GM21447 (cell line): ENCODE measurements at regions not wholly inside any gene's neighbourhood (a gene's known extent, or its start where the extent isn't known, plus 50 kb on each side); places are given as distances from the start of the nearest gene placed in this dataset.

Source experiments
- ATAC-seq: cut with Tn5 transposase; IDR thresholded peaks from one replicate; pipeline ENCODE4 v1.9.1; 2021; ENCODE audit not compliant: unreplicated experiment

DNA sequence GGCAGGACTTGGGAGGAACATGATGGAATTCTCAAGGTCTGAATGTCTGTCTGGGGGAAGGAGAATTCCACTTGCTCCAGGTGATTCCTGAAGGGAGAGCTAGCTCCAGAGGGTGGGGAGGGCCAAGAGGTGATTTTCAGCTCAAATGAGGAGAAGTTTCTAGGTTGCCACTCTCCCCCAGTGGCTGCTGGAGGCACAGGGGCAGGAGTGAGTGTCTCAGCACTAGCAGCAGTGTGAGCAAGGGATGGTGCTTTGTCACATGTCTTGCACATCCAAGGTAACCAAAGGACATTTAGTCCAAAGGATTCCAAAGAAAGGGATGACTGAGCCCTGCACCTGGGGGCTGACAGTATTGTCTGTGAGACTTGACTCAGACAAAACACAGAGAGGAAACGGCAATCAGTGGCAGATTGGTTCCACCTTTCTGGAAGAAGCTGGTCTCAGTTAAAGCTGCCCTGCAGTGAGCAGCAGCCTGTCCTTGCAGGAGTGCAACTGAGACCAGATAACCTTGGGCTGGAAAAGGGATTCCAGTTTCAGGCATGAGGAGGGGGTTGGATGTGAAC lies 51.2 kb upstream of the PCBD1 start:
- no peak for ATAC-seq

DNA sequence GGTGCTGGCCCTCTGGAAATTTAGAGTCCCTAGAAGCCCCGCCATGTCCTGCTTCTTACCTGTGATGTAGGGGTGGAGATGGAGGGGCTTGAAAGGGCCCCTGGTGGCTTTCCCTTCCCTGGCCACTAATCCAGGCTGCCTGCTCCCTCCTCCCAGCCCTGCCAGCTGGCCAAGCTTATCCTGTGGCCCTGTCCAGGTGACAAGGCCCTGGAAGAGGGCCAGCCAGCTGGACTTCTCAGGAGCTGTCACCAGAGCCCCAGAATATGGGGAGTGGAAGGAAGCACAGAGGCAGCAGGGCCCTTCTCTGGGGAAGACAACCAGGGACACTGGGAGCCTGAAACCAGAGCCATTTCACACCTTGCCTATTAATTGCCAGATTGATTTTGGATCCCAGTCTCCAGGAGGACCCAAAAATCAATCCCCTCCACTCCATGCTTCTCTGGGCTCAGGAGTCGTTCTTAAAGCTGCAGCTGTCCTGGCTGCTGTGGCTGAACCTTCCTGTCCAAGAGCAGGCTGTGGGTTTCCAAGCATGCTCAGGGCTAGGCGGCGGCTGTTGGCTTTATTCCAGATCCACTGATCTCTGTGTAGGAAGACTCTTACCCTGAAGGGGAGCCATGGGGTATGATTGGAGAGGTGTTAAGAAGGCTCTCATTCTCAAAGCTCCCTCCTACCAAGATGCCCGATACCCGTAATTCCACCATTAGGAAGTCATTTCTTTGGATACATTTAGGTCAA lies 52.6 kb upstream of the PCBD1 start:
- no peak for ATAC-seq

GRCh38 chr10:70942125-70942524 lies 53.8 kb upstream of the PCBD1 start:
- no peak for ATAC-seq

GRCh38 chr10:70942725-70943124 lies 54.4 kb upstream of the PCBD1 start:
- ATAC-seq, result no peak

DNA sequence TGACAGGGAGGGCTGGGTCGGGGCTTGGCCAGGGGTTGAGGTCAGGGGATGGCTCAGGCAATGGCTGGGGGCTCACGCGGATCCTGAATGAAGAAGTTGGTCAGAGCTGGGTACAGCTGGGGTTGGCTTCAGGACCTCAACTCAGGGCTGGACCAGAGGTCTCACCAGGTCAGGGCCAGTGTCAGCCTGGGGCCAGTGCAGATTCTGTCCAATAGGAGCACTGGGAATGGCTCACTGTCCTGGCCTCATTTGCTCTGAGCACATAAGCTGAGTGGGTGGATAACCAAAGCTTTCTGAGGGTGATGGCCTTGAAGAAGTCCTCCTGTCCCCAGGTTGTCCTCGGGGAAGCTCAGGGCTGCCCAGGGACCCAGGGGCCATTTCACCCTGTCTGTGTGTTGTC lies 54.9 kb upstream of the PCBD1 start:
- ATAC-seq, result no peak

- no peak for ATAC-seq
Measured at GRCh38 chr10:70943841-70944466, 55.6 kb upstream of the PCBD1 start.

DNA sequence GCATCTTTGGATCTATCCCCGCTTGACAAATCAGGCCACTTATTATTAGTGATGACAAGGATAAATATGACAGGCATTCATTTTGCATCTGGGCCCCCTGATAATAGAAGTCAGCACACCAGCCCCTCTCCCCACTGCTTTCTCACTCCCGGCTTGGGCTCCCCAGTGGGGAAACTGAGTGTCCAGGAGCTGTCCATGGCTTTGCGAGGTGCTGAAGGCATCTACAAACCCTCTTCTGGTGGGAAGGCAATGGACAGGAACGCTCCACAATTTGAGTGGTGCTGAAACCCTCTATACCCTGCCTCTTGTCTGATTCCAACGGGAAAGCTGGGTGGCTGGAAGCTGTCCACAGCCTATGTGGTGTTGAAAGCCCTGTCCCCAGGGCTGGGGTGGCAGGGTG lies 61.7 kb upstream of the PCBD1 start:
- ATAC-seq, result no peak

DNA sequence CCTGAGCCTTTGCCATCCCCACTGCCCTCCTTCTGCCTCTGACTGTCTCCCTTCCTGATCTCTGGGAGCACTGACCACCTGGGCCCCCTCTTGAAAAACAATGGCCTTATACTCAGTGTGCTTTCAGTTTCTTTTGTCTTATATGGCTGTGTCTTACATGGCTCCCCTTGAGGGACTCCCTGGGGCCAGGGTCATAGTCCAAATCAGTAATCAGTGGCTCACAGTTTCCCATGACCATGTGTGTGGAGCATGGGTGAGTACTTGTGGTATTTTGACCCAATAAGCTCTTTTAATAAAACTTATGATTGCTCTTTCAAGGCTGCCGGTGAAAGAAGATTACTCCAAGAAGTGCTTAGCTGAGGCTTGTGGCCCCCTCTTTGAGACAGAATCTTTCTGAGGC lies 62.4 kb upstream of the PCBD1 start:
- ATAC-seq, result no peak

- ATAC-seq, result no peak
Measured at GRCh38 chr10:70952401-70952800, 64.0 kb upstream of the PCBD1 start.

DNA sequence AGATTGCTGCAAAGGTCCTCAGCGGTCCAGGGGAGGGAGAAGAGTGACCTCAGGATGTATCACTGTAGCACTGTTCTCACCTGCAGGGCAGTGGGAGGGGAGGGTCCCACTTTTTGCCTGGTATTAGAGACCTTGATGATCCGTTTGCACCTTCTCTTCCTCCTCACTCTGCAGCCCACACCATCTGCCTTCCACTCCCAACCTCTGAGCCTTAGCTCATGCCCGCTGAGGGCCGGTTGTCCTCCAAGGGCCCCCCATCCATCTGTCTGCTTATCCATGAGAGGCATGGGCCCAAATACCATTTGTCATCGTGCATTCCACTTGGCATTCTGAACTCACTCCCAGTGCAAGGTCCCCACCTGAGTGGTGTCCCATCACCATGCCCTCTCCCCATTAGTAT lies 64.6 kb upstream of the PCBD1 start:
- ATAC-seq, result no peak

DNA sequence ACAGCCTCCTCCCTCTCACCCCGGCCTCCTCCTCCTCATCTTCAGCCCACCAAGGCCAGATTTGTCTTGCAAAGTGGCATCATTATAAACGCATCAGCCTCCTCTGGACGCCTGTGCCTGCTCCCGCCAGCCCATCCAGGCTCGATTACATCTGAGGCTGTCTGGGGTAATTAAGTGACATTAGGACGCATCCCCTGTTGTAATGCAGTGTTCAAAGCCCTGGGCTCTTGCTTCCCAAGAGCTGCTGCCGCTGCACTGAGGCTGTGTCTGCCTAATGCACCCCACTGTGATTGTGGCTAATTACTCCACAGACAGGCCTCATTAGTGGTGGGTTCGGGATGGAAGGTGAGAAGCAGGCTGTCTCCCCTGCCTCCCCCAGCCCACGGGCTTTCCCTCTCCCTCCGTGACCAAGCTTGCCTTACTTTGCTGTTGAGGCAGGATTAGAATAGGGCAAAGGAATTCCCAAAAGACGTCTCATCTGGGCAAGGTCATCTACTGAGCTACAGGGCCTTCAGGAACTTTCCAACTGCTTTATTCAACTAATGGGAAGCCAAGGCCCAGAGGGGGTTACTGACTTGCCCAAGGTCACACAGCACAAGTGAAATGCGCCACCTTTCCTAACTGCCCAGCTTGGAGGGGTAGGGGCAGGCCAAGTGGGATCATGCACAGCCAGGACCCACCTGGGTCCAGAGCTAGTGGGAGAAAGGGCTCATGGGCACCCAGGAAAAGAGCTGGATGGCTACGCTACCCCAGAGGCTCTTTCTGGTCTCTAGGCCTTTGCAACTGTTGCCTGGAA lies 66.2 kb upstream of the PCBD1 start:
- no peak for ATAC-seq

DNA sequence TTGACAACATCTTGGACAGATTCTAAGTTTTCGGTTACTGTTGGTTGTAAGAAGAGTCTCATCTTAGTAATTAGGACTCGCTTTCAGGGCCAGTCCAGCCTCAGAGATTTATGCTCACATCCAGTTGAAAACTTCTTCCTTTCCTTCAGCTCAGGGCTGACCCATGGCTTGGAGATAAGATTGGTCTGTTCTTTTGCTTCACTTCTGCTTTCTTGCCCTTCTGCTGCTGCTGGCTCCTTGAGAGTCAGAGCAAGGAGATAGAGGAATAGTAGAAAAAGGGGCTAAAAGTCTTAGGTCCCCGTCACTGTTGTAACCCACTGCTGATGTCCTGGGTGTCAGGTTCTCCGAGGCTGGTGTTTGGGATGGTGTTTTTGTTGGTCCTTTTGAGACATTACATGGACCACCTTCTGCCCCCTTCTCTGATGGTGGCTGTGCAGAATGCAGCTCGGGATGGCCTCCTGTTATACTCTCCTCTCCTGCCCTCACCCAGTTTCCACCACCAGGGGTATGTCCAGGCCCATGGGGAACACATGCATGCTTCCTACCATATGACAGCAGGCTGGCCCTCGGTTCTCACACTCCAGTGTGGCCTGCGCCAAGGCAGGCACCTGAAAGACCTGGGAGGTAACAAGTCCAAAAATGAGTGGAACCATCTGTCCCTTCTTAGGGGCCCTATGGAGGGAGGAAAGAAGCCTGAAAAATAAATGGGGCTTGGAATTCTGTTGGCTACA lies 67.8 kb upstream of the PCBD1 start:
- no peak for ATAC-seq

DNA sequence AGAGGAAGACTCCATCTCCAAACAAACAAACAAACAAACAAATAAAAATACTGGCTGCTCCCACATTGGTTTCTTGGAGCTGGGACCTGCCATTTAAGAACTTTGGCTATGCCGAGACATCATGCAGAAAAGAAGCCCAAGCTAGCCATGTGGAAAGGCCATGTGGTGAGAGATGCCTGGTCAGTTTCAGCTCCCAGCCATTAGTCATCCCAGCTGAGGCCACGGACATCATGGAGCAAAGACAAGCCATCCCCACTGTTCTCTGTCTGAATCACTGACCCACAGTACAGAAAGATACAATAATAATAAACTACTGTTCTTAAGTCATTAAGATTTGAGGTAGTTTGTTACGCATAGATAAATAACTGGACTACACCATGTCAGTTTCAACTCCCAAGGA lies 70.0 kb upstream of the PCBD1 start:
- ATAC-seq, result no peak

DNA sequence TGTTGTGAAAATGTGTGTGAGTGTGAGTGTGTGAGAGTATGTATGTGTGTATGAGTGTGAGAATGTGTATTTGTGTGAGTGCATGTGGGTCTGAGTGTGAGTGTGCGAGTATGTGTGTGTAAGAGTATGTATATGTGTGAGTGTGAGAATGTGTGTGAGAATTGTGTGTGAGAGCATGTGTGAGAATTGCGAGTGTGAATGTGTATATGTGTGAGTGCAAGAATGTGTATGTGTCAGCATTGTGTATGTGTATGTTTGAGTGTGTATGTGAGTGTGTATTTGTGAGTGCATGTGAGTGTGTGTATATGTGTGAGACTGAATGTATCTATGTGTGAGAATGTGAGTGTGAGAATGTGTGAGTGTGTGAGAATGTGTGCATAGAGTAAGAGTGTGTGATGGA lies 72.0 kb upstream of the PCBD1 start:
- no peak for ATAC-seq

DNA sequence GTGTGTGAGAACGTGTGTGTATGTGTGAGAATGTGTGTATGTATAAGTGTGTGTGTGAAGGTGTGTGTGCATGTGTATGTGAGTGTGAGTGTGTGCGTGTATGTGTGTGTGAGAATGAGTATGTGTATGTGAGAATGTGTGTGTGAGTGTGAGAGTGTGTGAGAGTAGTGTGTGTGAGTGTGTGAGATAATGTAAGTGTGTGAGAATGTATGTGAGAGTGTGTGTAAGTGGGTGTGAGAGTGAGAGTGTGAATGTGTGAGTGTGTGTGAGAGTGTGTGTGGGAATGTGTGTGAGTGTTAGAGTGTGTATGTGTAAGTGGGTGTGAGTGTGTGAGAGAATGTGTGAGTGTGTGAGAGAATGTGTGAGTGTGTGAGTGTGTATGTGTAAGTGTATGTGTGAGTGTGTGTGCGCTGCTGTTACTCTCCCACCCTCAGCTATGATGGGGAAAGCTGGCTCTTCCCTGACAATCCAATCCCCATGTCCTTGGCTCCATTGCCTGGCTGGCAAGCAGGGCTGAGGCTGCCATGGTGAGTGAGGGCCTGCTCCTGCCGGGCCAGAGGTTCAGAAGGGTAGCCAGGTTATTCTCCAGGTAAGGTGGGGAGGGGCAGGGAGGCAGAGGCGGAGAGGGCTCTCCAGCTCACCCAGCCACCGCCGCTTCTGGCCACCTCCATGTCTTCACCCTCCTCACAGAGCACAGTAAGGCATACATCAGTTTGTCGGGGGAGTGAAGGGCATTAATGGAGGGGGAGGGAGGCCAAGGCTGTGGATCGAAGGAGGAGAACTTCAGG lies 72.6 kb upstream of the PCBD1 start:
- ATAC-seq, result no peak

GRCh38 chr10:70962686-70963085 lies 74.3 kb upstream of the PCBD1 start:
- ATAC-seq, result no peak

DNA sequence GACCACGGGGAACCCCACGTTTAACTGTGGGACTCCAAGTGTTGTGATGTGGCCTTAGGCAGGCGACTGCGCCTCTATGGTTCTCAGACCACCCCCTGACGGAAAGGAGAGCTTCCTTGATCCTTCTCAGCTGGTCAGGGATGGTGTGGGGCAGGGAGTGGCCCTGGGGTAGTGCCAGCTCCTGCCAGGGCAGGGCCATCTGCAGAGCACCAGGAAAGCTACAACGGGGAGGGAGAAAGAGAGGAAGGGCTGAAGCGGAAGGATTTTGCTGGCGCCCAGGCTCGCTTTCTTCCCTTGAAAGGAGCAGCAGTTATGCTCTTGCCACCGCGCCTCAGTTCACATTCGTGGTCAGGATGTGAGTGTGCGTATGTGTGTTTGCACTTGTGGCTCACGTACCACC lies 74.9 kb upstream of the PCBD1 start:
- no peak for ATAC-seq

- no peak for ATAC-seq
Measured at GRCh38 chr10:70964245-70964644, 75.9 kb upstream of the PCBD1 start.

DNA sequence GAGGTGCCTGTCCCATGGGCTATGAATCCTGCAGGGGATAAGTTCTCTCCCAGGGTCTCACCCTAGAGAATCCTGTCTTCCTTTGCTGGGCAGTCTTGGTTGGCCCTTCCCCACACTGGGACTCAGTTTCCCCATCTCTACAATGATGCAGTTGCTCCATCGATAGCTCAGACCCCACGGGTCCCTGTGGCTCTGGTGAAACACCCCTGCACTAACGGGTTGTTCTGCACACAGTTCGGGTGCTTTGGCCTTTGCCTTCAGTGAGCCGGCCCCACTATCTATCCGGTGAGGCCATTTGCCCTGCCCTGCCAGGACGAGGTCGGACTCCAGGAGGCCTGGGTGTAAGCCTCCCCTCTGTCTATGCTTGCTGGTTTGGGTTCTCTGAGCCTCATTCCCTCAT lies 76.5 kb upstream of the PCBD1 start:
- ATAC-seq, result no peak

GRCh38 chr10:70965566-70965965 lies 77.2 kb upstream of the PCBD1 start:
- no peak for ATAC-seq
